Astrocyte (in vitro differentiated cells and primary cell): ENCODE measurements at regions not wholly inside any gene's neighbourhood (a gene's known extent, or its start where the extent isn't known, plus 50 kb on each side); places are given as distances from the start of the nearest gene placed in this dataset.

Experiments used
- DNase-seq: peaks from one replicate; pipeline ENCODE4 v3.0.0-alpha.2; 2010; ENCODE audit warnings: low read depth
- FAIRE-seq: peaks from 2 replicates; lab custom pipeline; 2011; peaks lifted over from hg19 to GRCh38; lab: Jason Lieb, UNC
- H2AFZ ChIP-seq: 2 replicates; pipeline ENCODE4 v1.6.0; 2012; ENCODE audit warnings: low read depth, low read length, inconsistent platforms
- H3K27ac ChIP-seq: 2 replicates; pipeline ENCODE4 v1.5.1; 2011; ENCODE audit warnings: low read depth, low read length, inconsistent platforms
- H3K27me3 ChIP-seq: 2 replicates; pipeline ENCODE4 v1.6.0; 2011; ENCODE audit warnings: low read length, inconsistent platforms; ENCODE audit not compliant: insufficient read depth
- H3K36me3 ChIP-seq: 2 replicates; pipeline ENCODE4 v1.5.1; 2011; ENCODE audit warnings: low read length, inconsistent platforms; ENCODE audit not compliant: insufficient read depth
- H3K4me1 ChIP-seq: 2 replicates; pipeline ENCODE4 v1.5.1; 2011; ENCODE audit warnings: low read length, inconsistent platforms; ENCODE audit not compliant: insufficient read depth
- H3K4me2 ChIP-seq: 2 replicates; pipeline ENCODE4 v1.6.0; 2012; ENCODE audit warnings: low read length, inconsistent platforms
- H3K4me3 ChIP-seq: 2 replicates; pipeline ENCODE4 v1.5.1; 2011; ENCODE audit warnings: low read depth, mild to moderate bottlenecking, low read length, inconsistent platforms; ENCODE audit not compliant: insufficient read depth
- H3K79me2 ChIP-seq: 2 replicates; pipeline ENCODE4 v1.6.0; 2012; ENCODE audit warnings: mild to moderate bottlenecking, low read length, inconsistent platforms; ENCODE audit not compliant: insufficient read depth
- H3K9ac ChIP-seq: 2 replicates; pipeline ENCODE4 v1.6.0; 2012; ENCODE audit warnings: mild to moderate bottlenecking, low read length, inconsistent platforms
- H3K9me3 ChIP-seq: 2 replicates; pipeline ENCODE4 v1.5.1; 2012; ENCODE audit warnings: low read depth, mild to moderate bottlenecking, low read length, inconsistent platforms; ENCODE audit not compliant: insufficient read depth
- H4K20me1 ChIP-seq: 2 replicates; pipeline ENCODE4 v1.6.0; 2012; ENCODE audit warnings: low read length, inconsistent platforms; ENCODE audit not compliant: insufficient read depth
- H3K27ac Mint-ChIP-seq: one replicate; pipeline ENCODE4 v1.8.0; 2021; ENCODE audit warnings: mild to moderate bottlenecking, mixed read lengths; ENCODE audit not compliant: unreplicated experiment
- H3K27me3 Mint-ChIP-seq: one replicate; pipeline ENCODE4 v1.8.0; 2021; ENCODE audit warnings: low read depth, mixed read lengths; ENCODE audit not compliant: unreplicated experiment
- H3K36me3 Mint-ChIP-seq: one replicate; pipeline ENCODE4 v1.8.0; 2021; ENCODE audit warnings: low read depth, mixed read lengths; ENCODE audit not compliant: unreplicated experiment
- H3K4me1 Mint-ChIP-seq: one replicate; pipeline ENCODE4 v1.8.0; 2021; ENCODE audit warnings: low read depth, mixed read lengths; ENCODE audit not compliant: unreplicated experiment
- H3K4me3 Mint-ChIP-seq: one replicate; pipeline ENCODE4 v1.8.0; 2021; ENCODE audit warnings: mild to moderate bottlenecking, moderate library complexity, mixed read lengths; ENCODE audit not compliant: unreplicated experiment
- H3K9me3 Mint-ChIP-seq: one replicate; pipeline ENCODE4 v1.8.0; 2021; ENCODE audit warnings: mild to moderate bottlenecking, mixed read lengths; ENCODE audit not compliant: unreplicated experiment
- CTCF ChIP-seq: IDR thresholded peaks from 2 replicates; pipeline ENCODE4 v1.5.1; 2011; ENCODE audit warnings: low read depth, mild to moderate bottlenecking, inconsistent platforms, low read length, moderate library complexity; ENCODE audit not compliant: insufficient read depth
- EZH2 ChIP-seq: IDR thresholded peaks from 2 replicates; pipeline ENCODE4 v1.6.1; 2012; ENCODE audit warnings: mild to moderate bottlenecking, low read length, inconsistent platforms; ENCODE audit not compliant: insufficient read depth

- no peaks in the 10 kb centered on the region for H3K36me3 Mint-ChIP-seq
- H3K4me2 ChIP-seq, result no peak overlapping the region
- H3K36me3 ChIP-seq, result no peaks in the 10 kb centered on the region
- H3K27me3 ChIP-seq, result no peaks in the 10 kb centered on the region
- H3K9me3 Mint-ChIP-seq, result no peaks in the 10 kb centered on the region
- no peaks in the 10 kb centered on the region for H3K79me2 ChIP-seq
- no peaks in the 10 kb centered on the region for H3K4me1 ChIP-seq
- no peak overlapping the region for H3K9ac ChIP-seq
- no peak overlapping the region for H3K27ac ChIP-seq
- H3K4me3 ChIP-seq, result no peak overlapping the region
- no peak overlapping the region for H2AFZ ChIP-seq
- H3K27ac Mint-ChIP-seq, result no peak overlapping the region
- no peak overlapping the region for H3K4me3 Mint-ChIP-seq
- H4K20me1 ChIP-seq, result no peaks in the 10 kb centered on the region
- no peak for FAIRE-seq
- no peak for DNase-seq
- H3K27me3 Mint-ChIP-seq, result no peaks in the 10 kb centered on the region
- no peaks in the 10 kb centered on the region for H3K9me3 ChIP-seq
- peaks cover 3% of the 10 kb centered on the region for H3K4me1 Mint-ChIP-seq
- TF ChIP-seq CTCF (no peak), EZH2 (no peak)
These were observed 764.3 kb upstream of the PRMT6 start for GRCh38 chr1:106292130-106292529.

DNA sequence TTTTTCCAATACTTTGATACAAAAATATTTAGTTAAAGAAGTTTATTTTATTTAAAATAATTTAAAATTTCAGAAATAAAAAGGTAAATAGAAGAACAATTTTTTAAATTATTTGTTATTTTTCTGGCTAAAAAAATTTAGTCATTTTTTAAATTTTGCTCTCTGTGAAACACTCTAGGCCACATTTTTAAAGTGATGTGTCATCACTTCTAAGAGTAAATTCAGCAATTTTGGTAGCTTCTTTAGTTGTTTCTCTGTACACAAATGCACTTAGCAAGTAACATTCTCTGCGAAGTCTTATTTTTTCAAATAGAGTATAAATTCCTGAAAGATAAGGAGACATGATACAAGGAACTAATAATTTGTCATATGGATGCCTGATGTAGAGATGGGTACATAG, 760.0 kb upstream of the PRMT6 start:
- Histone ChIP-seq H3K9ac (no peak overlapping the region), H3K79me2 (no peaks in the 10 kb centered on the region), H2AFZ (no peak overlapping the region), H3K4me3 (no peak overlapping the region), H3K27me3 (no peaks in the 10 kb centered on the region), H3K4me1 (no peaks in the 10 kb centered on the region), H4K20me1 (no peaks in the 10 kb centered on the region), H3K27ac (no peak overlapping the region), H3K4me2 (no peak overlapping the region), H3K36me3 (no peaks in the 10 kb centered on the region), H3K9me3 (no peaks in the 10 kb centered on the region)
- FAIRE-seq, result no peak
- H3K27ac Mint-ChIP-seq, result no peak overlapping the region
- DNase-seq, result no peak
- no peaks in the 10 kb centered on the region for H3K36me3 Mint-ChIP-seq
- no peaks in the 10 kb centered on the region for H3K27me3 Mint-ChIP-seq
- H3K9me3 Mint-ChIP-seq, result no peaks in the 10 kb centered on the region
- no peak overlapping the region for H3K4me3 Mint-ChIP-seq
- H3K4me1 Mint-ChIP-seq, result no peaks in the 10 kb centered on the region
- no peak for TF ChIP-seq EZH2
- no peak for TF ChIP-seq CTCF

- Histone ChIP-seq H3K27me3 (no peaks in the 10 kb centered on the region), H3K4me3 (no peak overlapping the region), H3K4me2 (no peak overlapping the region), H3K79me2 (no peaks in the 10 kb centered on the region), H3K9ac (no peak overlapping the region), H4K20me1 (no peaks in the 10 kb centered on the region), H3K36me3 (no peaks in the 10 kb centered on the region), H3K4me1 (no peaks in the 10 kb centered on the region), H3K27ac (no peak overlapping the region), H2AFZ (no peak overlapping the region), H3K9me3 (peaks cover 3% of the 10 kb centered on the region)
- no peaks in the 10 kb centered on the region for H3K27me3 Mint-ChIP-seq
- peaks cover 10% of the 10 kb centered on the region for H3K9me3 Mint-ChIP-seq
- H3K27ac Mint-ChIP-seq, result no peak overlapping the region
- H3K4me1 Mint-ChIP-seq, result no peaks in the 10 kb centered on the region
- H3K36me3 Mint-ChIP-seq, result no peaks in the 10 kb centered on the region
- no peak overlapping the region for H3K4me3 Mint-ChIP-seq
- no peak for TF ChIP-seq CTCF
- no peak for TF ChIP-seq EZH2
- DNase-seq (no peak), FAIRE-seq (no peak)
These were observed 752.4 kb upstream of the PRMT6 start for GRCh38 chr1:106304106-106304505.
